HS-27A (cell line): ENCODE measurements at regions not wholly inside any gene's neighbourhood (a gene's known extent, or its start where the extent isn't known, plus 50 kb on each side); places are given as distances from the start of the nearest gene placed in this dataset.
A peak's percentile ranks its signal among the peaks of the same experiment; 100 is the strongest.
"Not testable (repeated sequence)": the region's sequence is repeated elsewhere in the genome, so short reads cannot be mapped to it uniquely, and the experiment has no call there.

Experiments used
- DNase-seq: peaks from one replicate; pipeline ENCODE4 v3.0.0-alpha.2; 2012; ENCODE audit warnings: low read depth, missing footprints

- DNase-seq = no peak
Measured at GRCh38 chr5:13640270-13640669, 304.2 kb downstream of the DNAH5 start.

DNA sequence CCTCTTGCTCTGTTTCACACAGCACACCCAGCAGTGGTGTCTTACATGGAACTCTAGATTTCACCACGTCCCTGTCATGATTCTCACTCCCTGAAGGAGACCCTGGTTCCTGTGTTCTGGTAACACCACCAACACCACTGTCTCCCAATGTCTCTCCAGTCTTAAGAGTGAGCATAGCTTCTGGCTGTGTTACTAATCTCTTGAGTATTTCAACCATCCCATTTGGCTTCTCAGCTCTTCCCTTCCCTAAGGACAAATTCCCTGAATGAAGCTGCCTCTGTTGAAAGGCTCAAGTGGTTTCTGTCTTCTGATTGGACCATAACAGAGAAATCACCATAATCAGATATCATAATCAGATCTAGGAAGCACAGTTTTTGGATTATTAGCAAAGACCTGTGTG lies 311.8 kb downstream of the DNAH5 start:
- peak; percentile 26 for DNase-seq

DNA sequence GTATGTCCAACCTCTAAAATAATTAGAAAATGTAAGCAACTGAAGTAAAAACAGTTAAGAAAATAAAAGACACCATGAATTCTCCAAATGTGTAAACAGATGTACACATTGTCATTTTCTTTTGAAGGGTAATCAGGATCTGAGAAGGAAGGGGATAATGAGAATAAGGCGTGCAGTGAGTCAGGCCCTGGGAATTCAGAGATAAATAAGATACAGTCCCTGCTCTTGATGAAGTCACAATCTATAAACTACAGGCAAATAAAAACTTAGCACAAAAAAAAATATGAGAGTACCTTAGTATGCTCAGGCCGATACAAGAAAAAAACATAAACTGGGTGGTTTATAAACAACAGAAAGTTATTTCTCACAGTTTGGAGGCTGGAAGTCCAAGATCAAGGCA lies 315.3 kb downstream of the DNAH5 start:
- no peak for DNase-seq

GRCh38 chr5:13627673-13628454 lies 316.6 kb downstream of the DNAH5 start:
- no peak for DNase-seq

GRCh38 chr5:13625616-13626198 lies 318.8 kb downstream of the DNAH5 start:
- no peak for DNase-seq

DNA sequence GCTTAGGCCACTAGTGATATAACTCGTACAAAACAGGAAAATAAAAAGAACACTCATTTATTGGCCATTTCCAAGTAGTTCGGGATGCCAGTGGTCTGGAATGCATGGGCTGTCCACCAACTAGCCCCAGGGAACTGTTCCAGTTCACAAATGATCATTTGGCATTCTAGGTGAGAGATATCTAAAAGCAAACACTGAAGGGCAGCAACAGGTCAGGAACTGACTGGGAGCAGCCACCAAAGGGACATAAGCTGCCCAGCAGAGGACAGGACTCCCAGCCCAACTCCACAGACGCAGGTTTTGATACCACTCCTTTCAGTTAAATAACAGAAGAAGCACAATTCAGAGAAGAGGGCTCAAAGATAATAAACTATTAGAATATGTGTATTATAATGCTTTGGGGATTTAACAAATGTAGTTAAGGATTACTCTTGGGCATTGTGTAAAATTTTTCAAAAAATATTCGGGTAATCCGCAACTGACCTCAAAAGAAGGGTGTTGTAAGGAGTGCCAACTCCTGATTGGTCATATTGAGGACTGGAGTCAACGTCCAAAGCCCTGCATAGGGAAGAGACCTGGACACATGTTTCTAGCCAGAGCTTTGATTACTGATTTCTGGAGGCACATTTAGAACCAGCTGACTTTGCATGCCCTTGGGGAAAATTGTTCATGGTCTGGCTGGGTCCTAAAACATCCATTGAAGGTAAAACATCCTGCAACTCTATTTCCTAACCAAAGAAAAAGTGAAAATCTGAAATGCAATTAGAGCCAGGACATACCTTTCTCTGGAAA lies 320.0 kb downstream of the DNAH5 start:
- no peak for DNase-seq

- DNase-seq = no peak
Measured at GRCh38 chr5:13613621-13614020, 330.9 kb downstream of the DNAH5 start.

GRCh38 chr5:13611604-13612003 lies 332.9 kb downstream of the DNAH5 start:
- DNase-seq = no peak

DNA sequence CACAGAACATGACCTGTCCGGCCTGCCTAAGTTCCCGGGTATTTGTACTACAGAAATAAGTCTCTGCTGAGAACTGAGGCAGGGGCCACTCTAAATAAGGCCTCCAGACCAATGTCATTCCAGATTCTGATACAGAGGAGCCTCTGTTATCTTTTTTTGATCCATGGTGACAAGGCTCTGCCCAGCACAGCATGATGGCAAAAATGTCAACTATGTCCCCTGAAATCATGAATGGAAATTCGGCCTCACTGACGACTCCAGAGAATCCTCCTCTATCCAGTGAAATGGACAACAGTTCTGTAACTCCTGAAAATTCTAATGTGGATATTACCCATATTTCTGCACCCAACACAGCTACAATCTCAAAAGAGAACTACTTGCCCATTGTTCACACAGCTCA lies 335.0 kb downstream of the DNAH5 start:
- no peak for DNase-seq

GRCh38 chr5:13606051-13606450 lies 338.4 kb downstream of the DNAH5 start:
- DNase-seq = no peak

DNA sequence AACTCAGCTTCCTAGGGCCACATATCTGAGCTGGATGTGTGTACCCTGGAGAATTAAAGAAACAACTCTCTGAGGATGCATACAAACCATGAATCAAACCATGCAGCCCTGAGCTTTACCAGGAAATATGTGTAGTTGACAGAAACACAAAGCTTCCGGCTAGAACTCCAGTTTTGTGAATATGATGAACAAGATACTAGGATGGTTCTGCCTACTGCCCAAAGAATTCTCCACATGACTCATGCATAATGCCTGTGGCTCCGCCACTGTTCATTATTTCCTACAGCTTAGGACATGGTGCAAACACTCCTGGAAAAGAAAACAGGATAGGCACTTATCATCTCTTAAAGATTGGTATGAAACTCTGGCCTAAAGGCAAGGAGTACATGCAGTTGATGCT lies 343.4 kb downstream of the DNAH5 start:
- peak; percentile 46 for DNase-seq

DNA sequence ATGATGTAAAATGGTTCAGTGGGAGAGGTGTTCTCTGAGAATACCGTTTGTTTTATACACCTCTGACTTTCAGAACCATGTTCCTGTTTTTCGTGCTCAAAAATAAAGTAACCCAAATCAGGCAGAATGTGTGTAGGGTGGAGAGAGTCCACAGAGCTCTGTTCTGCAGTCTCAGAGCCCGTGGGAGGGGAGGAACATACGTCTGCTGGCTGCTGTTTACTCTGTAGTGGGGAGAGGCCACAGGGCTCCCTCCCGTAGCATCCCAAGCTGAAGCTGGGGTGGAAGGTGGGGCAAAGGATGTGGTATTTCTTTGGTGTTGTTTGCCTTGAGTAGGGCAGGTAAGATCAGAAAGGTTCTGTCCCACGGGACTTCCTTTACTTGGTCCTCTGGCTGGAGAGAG lies 348.5 kb downstream of the DNAH5 start:
- no peak for DNase-seq

- peak; percentile 90 for DNase-seq
Measured at GRCh38 chr5:13591621-13592020, 352.9 kb downstream of the DNAH5 start.

GRCh38 chr5:13585324-13585723 lies 359.2 kb downstream of the DNAH5 start:
- DNase-seq = no peak

DNA sequence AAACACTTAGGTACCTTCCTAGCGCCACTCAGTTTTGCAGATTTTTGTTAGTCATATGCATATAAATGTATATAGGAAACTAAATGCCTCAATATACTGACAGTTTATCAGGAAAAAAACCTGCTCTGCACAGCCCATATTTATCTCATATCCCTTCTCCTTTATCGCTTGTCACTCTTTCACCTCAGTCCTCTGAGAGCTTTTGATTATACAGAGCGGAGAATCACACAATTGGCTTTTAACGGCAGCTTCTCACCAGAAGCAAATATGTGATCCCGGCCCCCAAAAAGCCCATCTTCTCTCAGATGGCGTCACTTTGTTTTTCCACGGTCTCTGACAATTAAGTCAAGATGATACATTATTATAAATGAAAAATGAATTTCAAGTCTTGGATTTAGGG lies 362.6 kb downstream of the DNAH5 start:
- DNase-seq = no peak

DNA sequence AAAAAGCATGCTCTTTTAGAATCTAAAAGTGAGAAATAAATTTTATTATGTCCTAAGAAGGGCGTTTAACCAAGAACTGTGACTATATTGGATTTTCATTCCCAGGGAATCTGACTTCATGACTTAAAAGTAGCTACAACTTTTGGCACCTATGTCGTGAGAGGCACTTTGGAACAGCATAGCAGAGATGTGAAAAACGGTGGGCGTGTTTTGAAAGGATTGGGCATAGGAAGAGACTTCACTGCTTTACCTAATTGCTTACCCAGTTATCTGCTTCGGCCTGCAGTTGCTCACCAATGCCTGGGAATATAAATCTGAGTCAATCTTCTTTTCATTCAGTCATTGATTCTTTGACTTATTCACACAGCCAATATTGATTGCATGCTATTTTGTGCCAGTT lies 363.4 kb downstream of the DNAH5 start:
- DNase-seq = no peak

- no peak for DNase-seq
Measured at GRCh38 chr5:13580058-13580457, 364.4 kb downstream of the DNAH5 start.

DNA sequence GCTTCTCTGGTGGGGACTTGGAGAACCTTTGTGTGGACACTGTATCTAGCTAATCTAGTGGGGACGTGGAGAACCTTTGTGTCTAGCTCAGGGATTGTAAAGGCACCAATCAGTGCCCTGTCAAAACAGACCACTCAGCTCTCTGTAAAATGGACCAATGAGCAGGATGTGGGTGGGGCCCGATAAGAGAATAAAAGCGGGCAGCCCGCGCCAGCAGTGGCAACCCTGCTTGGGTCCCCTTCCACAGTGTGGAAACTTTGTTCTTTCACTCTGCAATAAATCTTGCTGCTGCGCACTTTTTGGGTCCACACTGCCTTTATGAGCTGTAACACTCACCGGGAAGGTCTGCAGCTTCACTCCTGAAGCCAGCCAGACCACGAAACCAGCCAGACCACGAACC lies 365.4 kb downstream of the DNAH5 start:
- not testable (repeated sequence) for DNase-seq

DNA sequence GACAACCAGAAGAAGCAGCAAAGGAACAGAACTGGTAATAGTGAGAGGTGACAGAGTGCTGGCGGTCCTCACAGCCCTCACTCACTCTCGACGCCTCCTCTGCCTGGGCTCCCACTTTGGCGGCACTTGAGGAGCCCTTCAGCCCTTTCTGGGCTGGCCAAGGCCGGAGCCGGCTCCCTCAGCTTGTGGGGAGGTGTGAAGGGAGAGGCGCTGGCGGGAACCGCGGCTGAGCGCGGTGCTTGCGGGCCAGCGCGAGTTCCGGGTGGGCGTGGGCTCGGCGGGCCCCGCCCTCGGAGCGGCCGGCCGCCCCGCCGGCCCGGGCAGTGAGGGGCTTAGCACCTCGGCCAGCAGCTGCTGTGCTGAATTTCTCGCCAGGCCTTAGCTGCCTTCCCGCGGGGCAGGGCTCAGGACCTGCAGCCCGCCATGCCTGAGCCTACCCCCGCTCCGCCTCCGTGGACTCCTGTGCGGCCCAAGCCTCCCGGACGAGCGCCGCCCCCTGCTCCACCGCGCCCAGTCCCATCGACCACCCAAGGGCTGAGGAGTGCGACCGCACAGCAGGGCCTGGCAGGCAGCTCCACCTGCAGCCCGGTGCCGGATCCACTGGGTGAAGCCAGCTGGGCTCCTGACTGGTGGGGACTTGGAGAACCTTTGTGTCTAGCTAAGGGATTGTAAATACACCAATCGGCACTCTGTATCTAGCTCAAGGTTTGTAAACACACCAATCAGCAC lies 366.0 kb downstream of the DNAH5 start:
- not testable (repeated sequence) for DNase-seq

DNA sequence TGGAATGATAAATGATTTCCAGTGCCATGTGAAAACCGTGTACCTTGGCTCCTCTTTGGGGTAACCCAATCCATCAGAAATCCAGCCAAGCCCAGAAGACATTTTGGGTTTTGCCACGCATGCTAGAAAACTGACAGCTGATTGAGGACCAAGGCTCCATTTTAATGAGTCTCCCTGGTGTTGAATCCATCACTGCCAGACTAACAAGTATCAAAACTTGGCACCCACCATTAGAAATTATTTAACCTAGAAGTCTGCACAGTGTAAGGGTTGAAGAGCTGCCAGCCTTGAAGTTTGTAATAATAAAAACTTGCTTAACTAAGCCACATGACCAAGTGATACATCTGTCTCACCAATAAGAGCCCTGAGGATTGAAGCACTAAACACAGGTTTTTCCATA lies 369.9 kb downstream of the DNAH5 start:
- no peak for DNase-seq

- DNase-seq = no peak
Measured at GRCh38 chr5:13572163-13572562, 372.3 kb downstream of the DNAH5 start.

DNA sequence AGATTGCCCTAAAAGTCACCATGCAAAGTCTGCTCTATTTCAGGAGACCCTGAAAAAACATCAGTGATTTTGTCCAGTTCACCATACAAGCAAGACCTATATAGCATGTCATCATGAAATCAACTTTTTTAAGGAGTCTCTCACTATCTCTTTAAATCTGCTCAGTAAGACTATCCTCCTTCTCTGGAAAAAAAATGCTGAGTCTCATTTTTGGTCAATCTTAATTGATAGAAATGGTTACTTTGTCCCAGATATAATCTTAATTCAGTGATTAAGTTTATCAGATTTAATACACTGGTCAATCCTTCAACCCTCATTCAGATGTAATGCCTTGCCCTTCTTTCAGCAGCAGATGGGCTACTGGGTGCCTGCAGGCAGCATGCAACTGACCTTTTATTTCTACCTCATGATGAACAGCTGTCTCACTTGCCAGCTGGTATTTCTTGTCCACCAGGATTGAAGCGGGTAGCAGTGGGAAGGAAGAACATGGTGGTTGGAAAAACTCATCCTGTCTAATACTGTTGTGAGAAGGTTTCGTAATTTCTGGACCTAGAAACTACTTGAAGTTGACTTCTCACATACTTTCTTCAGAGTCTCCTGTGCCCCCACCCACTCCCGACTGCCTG lies 375.3 kb downstream of the DNAH5 start:
- DNase-seq = no peak
